SH-SY5Y (cell line): ENCODE measurements at regions not wholly inside any gene's neighbourhood (a gene's known extent, or its start where the extent isn't known, plus 50 kb on each side); places are given as distances from the start of the nearest gene placed in this dataset.

Experiments used
- GATA2 ChIP-seq: IDR thresholded peaks from 2 replicates; pipeline ENCODE4 v1.6.1; 2011; ENCODE audit warnings: mild to moderate bottlenecking, low read depth, low read length
- GATA3 ChIP-seq: IDR thresholded peaks from 2 replicates; pipeline ENCODE4 v1.6.1; 2011; ENCODE audit warnings: low read depth, mild to moderate bottlenecking, low read length, moderate library complexity

- TF ChIP-seq GATA3: no peak
- TF ChIP-seq GATA2: no peak
Measured at GRCh38 chr17:77484111-77484510, 343.3 kb downstream of the SEC14L1 start.
